Cerebellar nuclear complex (tissue), 1 donor: ENCODE measurements at regions not wholly inside any gene's neighbourhood (a gene's known extent, or its start where the extent isn't known, plus 50 kb on each side); places are given as distances from the start of the nearest gene placed in this dataset.
"Not testable (repeated sequence)": the region's sequence is repeated elsewhere in the genome, so short reads cannot be mapped to it uniquely, and the experiment has no call there.

Experiments used
- DNase-seq, 2 experiments: peaks; one replicate each; lab custom pipeline; 2025; lab: John Stamatoyannopoulos, UW

GRCh38 chr10:65787571-65787970, 1138.3 kb upstream of the LRRTM3 start:
- DNase-seq: no peak

- DNase-seq: no peak
These were observed 1137.6 kb upstream of the LRRTM3 start for GRCh38 chr10:65788271-65788670.

- DNase-seq: no peak
These were observed 1133.9 kb upstream of the LRRTM3 start for GRCh38 chr10:65791979-65792378.

GRCh38 chr10:65793738-65794425, 1132.0 kb upstream of the LRRTM3 start:
- DNase-seq: no peak

- not testable (repeated sequence) for DNase-seq
These were observed 1131.0 kb upstream of the LRRTM3 start for GRCh38 chr10:65794861-65795260.

- DNase-seq: no peak
These were observed 1129.4 kb upstream of the LRRTM3 start for GRCh38 chr10:65796472-65796871.

- no peak for DNase-seq
These were observed 1127.7 kb upstream of the LRRTM3 start for GRCh38 chr10:65798133-65798532.

- no peak for DNase-seq
These were observed 1123.4 kb upstream of the LRRTM3 start for GRCh38 chr10:65802391-65802790.

- DNase-seq: no peak
These were observed 1120.3 kb upstream of the LRRTM3 start for GRCh38 chr10:65805511-65805910.

GRCh38 chr10:65805993-65806392, 1119.8 kb upstream of the LRRTM3 start:
- no peak for DNase-seq

- no peak for DNase-seq
These were observed 1117.0 kb upstream of the LRRTM3 start for GRCh38 chr10:65808687-65809333.

GRCh38 chr10:65811931-65812525, 1113.8 kb upstream of the LRRTM3 start:
- DNase-seq: no peak

GRCh38 chr10:65816536-65816935, 1109.3 kb upstream of the LRRTM3 start:
- DNase-seq: no peak

GRCh38 chr10:65818990-65819389, 1106.8 kb upstream of the LRRTM3 start:
- no peak for DNase-seq

- no peak for DNase-seq
These were observed 1098.5 kb upstream of the LRRTM3 start for GRCh38 chr10:65827359-65827758.

- DNase-seq: no peak
These were observed 1087.0 kb upstream of the LRRTM3 start for GRCh38 chr10:65838811-65839210.

GRCh38 chr10:65843203-65843602, 1082.6 kb upstream of the LRRTM3 start:
- no peak for DNase-seq

GRCh38 chr10:65845916-65846315, 1079.9 kb upstream of the LRRTM3 start:
- DNase-seq: no peak

- DNase-seq: no peak
These were observed 1079.3 kb upstream of the LRRTM3 start for GRCh38 chr10:65846541-65846940.

GRCh38 chr10:65846949-65847348, 1078.9 kb upstream of the LRRTM3 start:
- no peak for DNase-seq

GRCh38 chr10:65847436-65848230, 1078.2 kb upstream of the LRRTM3 start:
- DNase-seq: no peak

GRCh38 chr10:65858841-65859240, 1067.0 kb upstream of the LRRTM3 start:
- DNase-seq: no peak

- DNase-seq: no peak
These were observed 1064.6 kb upstream of the LRRTM3 start for GRCh38 chr10:65861249-65861648.
